H9 (cell line): ENCODE measurements at regions not wholly inside any gene's neighbourhood (a gene's known extent, or its start where the extent isn't known, plus 50 kb on each side); places are given as distances from the start of the nearest gene placed in this dataset.

Source experiments
- DNase-seq: peaks from one replicate; pipeline ENCODE4 v3.0.0-alpha.2; 2017
- H2AFZ ChIP-seq: one replicate; pipeline ENCODE4 v1.6.1; 2013; ENCODE audit warnings: mild to moderate bottlenecking, low read length, control low read depth, moderate library complexity
- H2AK5ac ChIP-seq: 2 replicates; pipeline ENCODE4 v1.6.1; 2013; ENCODE audit warnings: low read length, control low read depth, mixed read lengths; ENCODE audit not compliant: insufficient read length
- H2BK120ac ChIP-seq: one replicate; pipeline ENCODE4 v1.6.1; 2013; ENCODE audit warnings: low read depth, mild to moderate bottlenecking, low read length, control low read depth, inconsistent platforms; ENCODE audit not compliant: poor library complexity, severe bottlenecking
- H2BK12ac ChIP-seq: 2 replicates; pipeline ENCODE4 v1.6.1; 2013; ENCODE audit warnings: low read length, control low read depth, mixed read lengths, low read depth; ENCODE audit not compliant: insufficient read length
- H2BK15ac ChIP-seq: 2 replicates; pipeline ENCODE4 v1.6.1; 2013; ENCODE audit warnings: low read depth, low read length, control low read depth
- H2BK20ac ChIP-seq: one replicate; pipeline ENCODE4 v1.6.1; 2013; ENCODE audit warnings: low read depth, mild to moderate bottlenecking, low read length, control low read depth, inconsistent platforms; ENCODE audit not compliant: poor library complexity, severe bottlenecking
- H2BK5ac ChIP-seq: 2 replicates; pipeline ENCODE4 v1.6.1; 2013; ENCODE audit warnings: low read length, control low read depth, mixed read lengths; ENCODE audit not compliant: insufficient read length
- H3K14ac ChIP-seq: 2 replicates; pipeline ENCODE4 v1.6.1; 2013; ENCODE audit warnings: low read length, control low read depth; ENCODE audit not compliant: insufficient read depth
- H3K18ac ChIP-seq: 2 replicates; pipeline ENCODE4 v1.6.1; 2013; ENCODE audit warnings: low read depth, mild to moderate bottlenecking, mixed read lengths, low read length, control low read depth; ENCODE audit not compliant: insufficient read length
- H3K23ac ChIP-seq: 2 replicates; pipeline ENCODE4 v1.6.1; 2013; ENCODE audit warnings: low read length, control low read depth, mixed read lengths, low read depth; ENCODE audit not compliant: insufficient read length
- H3K23me2 ChIP-seq: 2 replicates; pipeline ENCODE4 v1.6.1; 2013; ENCODE audit warnings: low read depth, mild to moderate bottlenecking, mixed read lengths, low read length, control low read depth; ENCODE audit not compliant: insufficient read length, poor library complexity, severe bottlenecking
- H3K27ac ChIP-seq: 2 replicates; pipeline ENCODE4 v1.5.1; 2013; ENCODE audit warnings: low read length, control low read depth, mixed read lengths, low read depth; ENCODE audit not compliant: insufficient read length
- H3K27me3 ChIP-seq: 2 replicates; pipeline ENCODE4 v1.6.1; 2013; ENCODE audit warnings: low read length, control low read depth, inconsistent platforms; ENCODE audit not compliant: insufficient read depth
- H3K4ac ChIP-seq: 2 replicates; pipeline ENCODE4 v1.6.1; 2013; ENCODE audit warnings: low read depth, mild to moderate bottlenecking, control low read depth, inconsistent platforms, low read length, moderate library complexity
- H3K4me1 ChIP-seq: 2 replicates; pipeline ENCODE4 v1.6.1; 2013; ENCODE audit warnings: low read length, control low read depth, inconsistent platforms; ENCODE audit not compliant: insufficient read depth
- H3K4me2 ChIP-seq: 2 replicates; pipeline ENCODE4 v1.6.1; 2013; ENCODE audit warnings: low read length, control low read depth, mixed read lengths; ENCODE audit not compliant: insufficient read length, insufficient read depth
- H3K56ac ChIP-seq: 2 replicates; pipeline ENCODE4 v1.6.1; 2013; ENCODE audit warnings: low read depth, mild to moderate bottlenecking, mixed read lengths, low read length, control low read depth; ENCODE audit not compliant: insufficient read length
- H3K79me1 ChIP-seq: 2 replicates; pipeline ENCODE4 v1.6.1; 2013; ENCODE audit warnings: low read depth, mild to moderate bottlenecking, moderate library complexity, low read length, control low read depth, inconsistent platforms; ENCODE audit not compliant: insufficient read depth, poor library complexity, severe bottlenecking
- H3K79me2 ChIP-seq: 2 replicates; pipeline ENCODE4 v1.6.1; 2013; ENCODE audit warnings: low read length, control low read depth, inconsistent platforms; ENCODE audit not compliant: insufficient read depth
- H3K9ac ChIP-seq: 2 replicates; pipeline ENCODE4 v1.6.1; 2013; ENCODE audit warnings: low read length, control low read depth, mixed read lengths; ENCODE audit not compliant: insufficient read length; ENCODE audit errors: extremely low read depth
- H3K9me3 ChIP-seq: one replicate; pipeline ENCODE4 v1.6.1; 2013; ENCODE audit warnings: low read depth, low read length, inconsistent platforms; ENCODE audit not compliant: control insufficient read depth
- H3T11ph ChIP-seq: one replicate; pipeline ENCODE4 v1.6.1; 2013; ENCODE audit warnings: mild to moderate bottlenecking, low read length, control low read depth, inconsistent platforms
- H4K20me1 ChIP-seq: one replicate; pipeline ENCODE4 v1.6.1; 2013; ENCODE audit not compliant: control insufficient read depth, insufficient read length, insufficient read depth
- H4K5ac ChIP-seq: 2 replicates; pipeline ENCODE4 v1.6.1; 2013; ENCODE audit warnings: low read depth, mild to moderate bottlenecking, mixed read lengths, low read length, control low read depth; ENCODE audit not compliant: insufficient read length
- H4K8ac ChIP-seq: replicated peaks from 2 replicates; pipeline ENCODE4 v1.6.1; 2013; ENCODE audit warnings: low read length, control low read depth, mixed read lengths, low read depth; ENCODE audit not compliant: insufficient read length
- H4K91ac ChIP-seq: 2 replicates; pipeline ENCODE4 v1.6.1; 2013; ENCODE audit warnings: low read depth, mild to moderate bottlenecking, moderate library complexity, mixed read lengths, low read length, control low read depth; ENCODE audit not compliant: insufficient read length
- H3K27ac Mint-ChIP-seq, 3 experiments: 2 replicates in 2 of 3; 3 replicates in 1 of 3; pipeline ENCODE4 v1.8.0; 2020 to 2021; ENCODE audit warnings: mixed read lengths in 3 of 3, mild to moderate bottlenecking in 1 of 3, moderate library complexity in 1 of 3
- H3K27me3 Mint-ChIP-seq: 2 replicates; pipeline ENCODE4 v1.8.0; 2021; ENCODE audit warnings: low read depth, mild to moderate bottlenecking, moderate library complexity, mixed read lengths
- H3K36me3 Mint-ChIP-seq, 3 experiments: 2 replicates in 2 of 3; 3 replicates in 1 of 3; pipeline ENCODE4 v1.8.0; 2020 to 2021; ENCODE audit warnings: low read depth in 3 of 3, mixed read lengths in 3 of 3; ENCODE audit not compliant: insufficient read depth in 1 of 3
- H3K4me1 Mint-ChIP-seq, 2 experiments: 2 replicates each; pipeline ENCODE4 v1.8.0; 2020; ENCODE audit warnings: mixed read lengths in 2 of 2
- H3K4me3 Mint-ChIP-seq, 2 experiments: 2 replicates in 1 of 2; 3 replicates in 1 of 2; pipeline ENCODE4 v1.8.0; 2020 to 2021; ENCODE audit warnings: mild to moderate bottlenecking in 2 of 2, mixed read lengths in 2 of 2, moderate library complexity in 1 of 2
- H3K9me3 Mint-ChIP-seq, 2 experiments: 2 replicates in 1 of 2; 3 replicates in 1 of 2; pipeline ENCODE4 v1.8.0; 2020; ENCODE audit warnings: mild to moderate bottlenecking in 2 of 2, mixed read lengths in 2 of 2, moderate library complexity in 1 of 2
- CTCF ChIP-seq: fragments of 200-600 bp; sonication (generic); conservative IDR thresholded peaks from 3 replicates; pipeline ENCODE4 v1.8.0; 2021; ENCODE audit warnings: antibody characterized with exemption, mild to moderate bottlenecking
- WGBS: extraction: QIAGEN DNeasy Blood & Tissue Kit; methylation state at CpG from one replicate; pipeline ENCODE4 v1.1.7; 2013; ENCODE audit warnings: missing lambda C conversion rate, low lambda C conversion rate, mixed read lengths; ENCODE audit not compliant: insufficient read length; ENCODE audit errors: extremely low coverage; 5-methylcytosine and 5-hydroxymethylcytosine counted together

- H3K27ac ChIP-seq = no peak overlapping the region
- H3K27ac Mint-ChIP-seq = no peak overlapping the region
- no peak overlapping the region for H2BK20ac ChIP-seq
- H3K27me3 ChIP-seq = no peaks in the 10 kb centered on the region
- H4K91ac ChIP-seq = no peak overlapping the region
- no peak overlapping the region for H4K8ac ChIP-seq
- no peak overlapping the region; the same call in 1 of the 2 replicates for H3K14ac ChIP-seq
- DNase-seq = no peak
- H3K4me1 Mint-ChIP-seq = peaks cover 24 to 33% of the 10 kb centered on the region in 2 experiments
- no peak overlapping the region for H2AFZ ChIP-seq
- H3K79me2 ChIP-seq = no peaks in the 10 kb centered on the region
- H3K56ac ChIP-seq = no peak overlapping the region
- no peak overlapping the region for H3K9ac ChIP-seq
- H3K18ac ChIP-seq = no peak overlapping the region
- no peak for TF ChIP-seq CTCF
- no peaks in the 10 kb centered on the region for H3K79me1 ChIP-seq
- no peak overlapping the region for H2BK5ac ChIP-seq
- H4K20me1 ChIP-seq = no peaks in the 10 kb centered on the region
- no peak overlapping the region for H3K23ac ChIP-seq
- no peak overlapping the region for H3T11ph ChIP-seq
- no peak overlapping the region for H3K4me2 ChIP-seq
- H2AK5ac ChIP-seq = no peak overlapping the region
- no peak overlapping the region for H2BK15ac ChIP-seq
- peaks cover 14% of the 10 kb centered on the region; the same call in 1 of the 2 replicates for H3K4me1 ChIP-seq
- H3K4ac ChIP-seq = no peak overlapping the region
- H3K27me3 Mint-ChIP-seq = no peaks in the 10 kb centered on the region
- no peak overlapping the region for H2BK12ac ChIP-seq
- no CpG with 5 or more reads among the region's 4 CpGs for WGBS
- H2BK120ac ChIP-seq = no peak overlapping the region
- H3K36me3 Mint-ChIP-seq = no peaks in the 10 kb centered on the region; a peak in 1 of 7 replicates
- H4K5ac ChIP-seq = no peak overlapping the region
- no peak overlapping the region for H3K4me3 Mint-ChIP-seq
- H3K9me3 Mint-ChIP-seq = no peaks in the 10 kb centered on the region
- H3K23me2 ChIP-seq = no peaks in the 10 kb centered on the region
- H3K9me3 ChIP-seq = no peaks in the 10 kb centered on the region
These were observed 292.1 kb upstream of the TPM1 start for GRCh38 chr15:62750471-62750870.
